Epithelial cell of esophagus (primary cell): ENCODE measurements at regions not wholly inside any gene's neighbourhood (a gene's known extent, or its start where the extent isn't known, plus 50 kb on each side); places are given as distances from the start of the nearest gene placed in this dataset.
"Not testable (repeated sequence)": the region's sequence is repeated elsewhere in the genome, so short reads cannot be mapped to it uniquely, and the experiment has no call there.

ENCODE experiments used
- DNase-seq: peaks from one replicate; pipeline ENCODE4 v3.0.0; 2010; ENCODE audit warnings: low read depth
- H3K4me3 ChIP-seq: 2 replicates; pipeline ENCODE4 v1.5.1; 2011; ENCODE audit warnings: mild to moderate bottlenecking, low read length, control low read depth
- CTCF ChIP-seq: IDR thresholded peaks from 2 replicates; pipeline ENCODE4 v1.5.1; 2011; ENCODE audit warnings: low read depth, mild to moderate bottlenecking, low read length, control low read depth, inconsistent platforms; ENCODE audit not compliant: insufficient read depth; ENCODE audit errors: missing control alignments

GRCh38 chr5:154653418-154653763 is 101.8 kb upstream of the LARP1 start:
- H3K4me3 ChIP-seq = no peak overlapping the region
- TF ChIP-seq CTCF = no peak
- DNase-seq = no peak

GRCh38 chr5:154652746-154653417 is 102.3 kb upstream of the LARP1 start:
- no peak for DNase-seq
- no peak for TF ChIP-seq CTCF
- H3K4me3 ChIP-seq = no peak overlapping the region

GRCh38 chr5:154651795-154652194 is 103.4 kb upstream of the LARP1 start:
- not testable (repeated sequence) for H3K4me3 ChIP-seq, DNase-seq

GRCh38 chr5:154648706-154649105 is 106.5 kb upstream of the LARP1 start:
- H3K4me3 ChIP-seq = no peak overlapping the region
- no peak for TF ChIP-seq CTCF
- DNase-seq = peak; percentile 37

- no peak for TF ChIP-seq CTCF
- no peak for DNase-seq
- no peak overlapping the region for H3K4me3 ChIP-seq
Observed at GRCh38 chr5:154648229-154648628, 106.9 kb upstream of the LARP1 start.

GRCh38 chr5:154647761-154648145 is 107.4 kb upstream of the LARP1 start:
- no peak for TF ChIP-seq CTCF
- DNase-seq = no peak
- H3K4me3 ChIP-seq = no peak overlapping the region

GRCh38 chr5:154647114-154647760 is 107.9 kb upstream of the LARP1 start:
- H3K4me3 ChIP-seq = peak overlapping the region; percentile 10
- TF ChIP-seq CTCF = no peak
- DNase-seq = peak; percentile 73

GRCh38 chr5:154646745-154647113 is 108.4 kb upstream of the LARP1 start:
- no peak for DNase-seq
- no peak overlapping the region for H3K4me3 ChIP-seq
- no peak for TF ChIP-seq CTCF
